DOHH2 (cell line): ENCODE measurements at regions not wholly inside any gene's neighbourhood (a gene's known extent, or its start where the extent isn't known, plus 50 kb on each side); places are given as distances from the start of the nearest gene placed in this dataset.

Source experiments
- H3F3A ChIP-seq: fragments of 200-600 bp; sonication (generic), shearing (Covaris generic); 2 replicates; pipeline ENCODE4 v1.6.0; 2016; ENCODE audit warnings: antibody characterized with exemption, mild to moderate bottlenecking; ENCODE audit not compliant: control insufficient read depth, insufficient read depth
- H3K27ac ChIP-seq: fragments of 200-600 bp; sonication (generic); 2 replicates; pipeline ENCODE4 v1.5.1; 2014; ENCODE audit warnings: low read depth, mild to moderate bottlenecking, low read length, moderate library complexity
- H3K27me3 ChIP-seq: fragments of 200-600 bp; sonication (generic); 2 replicates; pipeline ENCODE4 v1.6.1; 2014; ENCODE audit warnings: mild to moderate bottlenecking, low read length, mixed read lengths; ENCODE audit not compliant: control insufficient read depth
- H3K36me3 ChIP-seq: fragments of 200-600 bp; sonication (generic); 2 replicates; pipeline ENCODE4 v1.6.1; 2014; ENCODE audit warnings: mild to moderate bottlenecking, low read length, moderate library complexity, mixed read lengths; ENCODE audit not compliant: control insufficient read depth
- H3K4me1 ChIP-seq: fragments of 200-600 bp; sonication (generic); 2 replicates; pipeline ENCODE4 v1.6.1; 2014; ENCODE audit warnings: mild to moderate bottlenecking, low read length, mixed read lengths; ENCODE audit not compliant: control insufficient read depth
- H3K4me2 ChIP-seq: fragments of 200-600 bp; sonication (generic); 2 replicates; pipeline ENCODE4 v1.6.0; 2014; ENCODE audit warnings: mild to moderate bottlenecking, low read length, moderate library complexity
- H3K4me3 ChIP-seq: fragments of 200-600 bp; sonication (generic); 2 replicates; pipeline ENCODE4 v1.5.1; 2014; ENCODE audit warnings: mild to moderate bottlenecking, low read length, mixed read lengths
- H3K79me2 ChIP-seq: fragments of 200-600 bp; sonication (generic); 2 replicates; pipeline ENCODE4 v1.6.1; 2014; ENCODE audit warnings: mild to moderate bottlenecking, low read length, mixed read lengths; ENCODE audit not compliant: control insufficient read depth
- H3K9me2 ChIP-seq: fragments of 200-600 bp; sonication (generic); replicated peaks from 2 replicates; pipeline ENCODE4 v1.6.1; 2014; ENCODE audit warnings: mild to moderate bottlenecking, low read length, mixed read lengths; ENCODE audit not compliant: control insufficient read depth
- H3K9me3 ChIP-seq: fragments of 200-600 bp; sonication (generic); 2 replicates; pipeline ENCODE4 v1.6.1; 2014; ENCODE audit warnings: antibody characterized with exemption, low read length, mixed read lengths; ENCODE audit not compliant: control insufficient read depth, insufficient read depth
- H4K20me1 ChIP-seq: fragments of 200-600 bp; sonication (generic); 2 replicates; pipeline ENCODE4 v1.6.0; 2014; ENCODE audit warnings: low read depth, mild to moderate bottlenecking, antibody characterized with exemption, low read length, moderate library complexity; ENCODE audit not compliant: control insufficient read depth, insufficient read depth
- CTCF ChIP-seq: fragments of 200-600 bp; sonication (generic); IDR thresholded peaks from one replicate; pipeline ENCODE4 v1.5.1; 2014; ENCODE audit warnings: antibody characterized with exemption, mild to moderate bottlenecking, low read depth, low read length; ENCODE audit not compliant: poor library complexity, severe bottlenecking
- EZH2phosphoT487 ChIP-seq: fragments of 200-600 bp; sonication (generic); IDR thresholded peaks from 2 replicates; pipeline ENCODE4 v1.6.1; 2017; ENCODE audit warnings: borderline replicate concordance, mild to moderate bottlenecking, antibody characterized with exemption, low read length, moderate library complexity, mixed read lengths

GRCh38 chr7:97639036-97639435 lies 92.8 kb upstream of the TAC1 start:
- Histone ChIP-seq H3K4me1 (no peaks in the 10 kb centered on the region), H3K36me3 (no peaks in the 10 kb centered on the region), H3K4me3 (no peak overlapping the region), H3K9me2 (no peaks in the 10 kb centered on the region), H3K9me3 (no peaks in the 10 kb centered on the region), H3F3A (no peaks in the 10 kb centered on the region), H4K20me1 (no peaks in the 10 kb centered on the region), H3K4me2 (no peak overlapping the region), H3K27ac (no peak overlapping the region), H3K27me3 (no peaks in the 10 kb centered on the region), H3K79me2 (no peaks in the 10 kb centered on the region)
- no peak for TF ChIP-seq EZH2phosphoT487
- TF ChIP-seq CTCF: no peak

- no peaks in the 10 kb centered on the region for H3K9me2 ChIP-seq
- no peaks in the 10 kb centered on the region for H3K27me3 ChIP-seq
- H3K4me3 ChIP-seq: no peak overlapping the region
- no peaks in the 10 kb centered on the region for H4K20me1 ChIP-seq
- no peak overlapping the region for H3K4me2 ChIP-seq
- no peaks in the 10 kb centered on the region for H3K4me1 ChIP-seq
- H3K79me2 ChIP-seq: no peaks in the 10 kb centered on the region
- H3F3A ChIP-seq: no peaks in the 10 kb centered on the region
- H3K9me3 ChIP-seq: no peaks in the 10 kb centered on the region
- no peak for TF ChIP-seq CTCF
- no peak for TF ChIP-seq EZH2phosphoT487
- H3K27ac ChIP-seq: no peak overlapping the region
- H3K36me3 ChIP-seq: no peaks in the 10 kb centered on the region
Observed at GRCh38 chr7:97659363-97660045, 72.4 kb upstream of the TAC1 start.

- H3K9me2 ChIP-seq: no peaks in the 10 kb centered on the region
- H3K79me2 ChIP-seq: no peaks in the 10 kb centered on the region
- no peak overlapping the region for H3K27ac ChIP-seq
- TF ChIP-seq CTCF: no peak
- no peaks in the 10 kb centered on the region for H3K4me1 ChIP-seq
- H3K27me3 ChIP-seq: 0 out of 2 replicates have a peak, but pooled peaks cover 6% of the 10 kb centered on the region
- no peak overlapping the region for H3K4me2 ChIP-seq
- H3F3A ChIP-seq: no peaks in the 10 kb centered on the region
- H4K20me1 ChIP-seq: no peaks in the 10 kb centered on the region
- H3K36me3 ChIP-seq: no peaks in the 10 kb centered on the region
- H3K4me3 ChIP-seq: no peak overlapping the region
- H3K9me3 ChIP-seq: no peaks in the 10 kb centered on the region
Observed at GRCh38 chr7:97667359-97667758, 64.5 kb upstream of the TAC1 start.
